Renal pelvis (tissue), 1 donor: ENCODE measurements at regions not wholly inside any gene's neighbourhood (a gene's known extent, or its start where the extent isn't known, plus 50 kb on each side); places are given as distances from the start of the nearest gene placed in this dataset.
"Not testable (repeated sequence)": the region's sequence is repeated elsewhere in the genome, so short reads cannot be mapped to it uniquely, and the experiment has no call there.

Source experiments
- DNase-seq: peaks from one replicate; pipeline ENCODE4 v3.0.0-alpha.2; 2013

- DNase-seq = peak; percentile 19
Observed at GRCh38 chr4:32847461-32847860, 2127.3 kb downstream of the PCDH7 start.

DNA sequence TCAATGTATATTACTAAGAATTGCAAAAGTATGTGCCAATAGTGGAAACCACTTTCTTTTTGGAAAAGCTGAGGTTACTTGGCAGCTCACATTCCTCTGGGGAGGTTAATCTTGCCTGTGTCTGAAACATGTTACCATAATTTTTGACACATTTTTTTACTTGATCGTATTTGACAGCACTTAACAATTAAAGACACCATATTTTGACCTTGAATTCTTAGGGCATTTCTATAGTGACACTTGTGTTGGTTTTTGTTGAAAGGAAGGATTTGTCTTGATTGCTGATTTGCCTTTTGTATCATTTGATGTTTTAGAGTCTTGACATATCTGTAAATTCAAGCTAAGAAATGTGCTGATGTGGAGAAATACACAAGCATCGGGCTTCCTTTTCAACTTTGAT is 2135.5 kb downstream of the PCDH7 start:
- no peak for DNase-seq

GRCh38 chr4:32858361-32858760 is 2138.2 kb downstream of the PCDH7 start:
- no peak for DNase-seq

GRCh38 chr4:32858971-32859370 is 2138.8 kb downstream of the PCDH7 start:
- no peak for DNase-seq

DNA sequence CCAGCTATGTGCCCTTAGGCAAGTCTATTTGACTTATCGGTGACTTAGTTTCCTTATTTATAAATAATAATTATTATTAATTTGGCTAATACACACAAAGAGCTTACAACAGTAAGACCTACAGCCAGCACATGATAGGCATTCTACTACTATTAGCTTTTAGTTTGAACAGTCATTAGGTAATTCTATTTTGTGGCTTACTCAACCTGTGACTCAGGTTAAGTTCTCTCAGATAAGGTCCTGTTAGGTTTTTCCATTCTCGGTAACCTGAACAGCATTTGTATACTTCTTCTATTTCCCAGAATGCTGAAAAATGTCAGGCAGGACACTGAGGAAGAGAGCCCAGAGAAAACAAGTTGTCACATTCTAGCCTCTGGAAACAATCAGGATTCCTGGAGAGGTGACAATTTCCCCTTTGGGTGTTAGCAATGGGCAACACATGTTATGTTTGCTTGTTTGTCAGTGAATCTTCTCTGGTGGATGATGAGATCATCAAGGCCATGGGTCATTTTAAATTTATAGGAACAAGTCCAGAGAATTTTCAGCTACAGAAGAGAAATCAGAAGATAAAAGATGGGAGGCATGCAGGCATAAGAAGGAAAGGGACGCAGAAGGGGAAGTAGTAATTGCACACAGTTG is 2144.7 kb downstream of the PCDH7 start:
- no peak for DNase-seq

DNA sequence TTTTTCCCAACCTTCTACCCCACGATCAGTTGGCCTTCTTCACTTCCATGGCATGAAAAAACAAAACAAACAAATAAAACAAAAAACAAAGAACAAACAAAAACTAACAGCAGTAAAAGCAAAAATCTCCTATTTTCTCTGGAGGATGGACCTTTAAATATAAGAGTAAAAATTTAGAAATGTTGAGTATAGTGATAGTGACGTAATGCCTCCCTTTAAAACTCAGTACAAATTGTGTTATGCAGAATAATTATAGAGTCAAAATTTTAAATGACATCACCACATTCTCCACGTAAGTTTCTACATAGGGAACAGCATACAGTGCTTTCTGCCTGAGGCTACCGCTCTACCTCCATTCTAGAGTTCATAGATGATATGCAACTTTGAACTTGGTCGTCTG is 2156.4 kb downstream of the PCDH7 start:
- no peak for DNase-seq

- no peak for DNase-seq
Observed at GRCh38 chr4:32879913-32880312, 2159.7 kb downstream of the PCDH7 start.

DNA sequence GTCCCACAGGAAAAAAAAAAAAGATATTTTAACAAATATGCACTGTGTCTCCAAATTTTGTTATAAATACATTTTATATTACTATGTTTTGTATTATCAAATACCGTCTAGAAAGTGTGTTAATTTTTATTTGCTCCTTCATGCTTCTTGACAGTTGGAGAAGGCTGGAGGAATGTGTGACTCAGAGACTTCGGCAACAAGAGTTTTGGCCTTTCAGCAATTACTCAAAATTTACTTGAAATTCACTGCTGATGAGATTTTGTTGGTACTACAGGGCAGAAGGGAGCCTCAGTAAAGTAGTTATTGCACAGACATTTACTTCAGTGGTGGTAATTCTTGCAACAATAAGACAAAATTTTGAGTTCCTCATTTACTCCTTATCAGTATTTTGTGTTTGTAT is 2164.0 kb downstream of the PCDH7 start:
- no peak for DNase-seq

DNA sequence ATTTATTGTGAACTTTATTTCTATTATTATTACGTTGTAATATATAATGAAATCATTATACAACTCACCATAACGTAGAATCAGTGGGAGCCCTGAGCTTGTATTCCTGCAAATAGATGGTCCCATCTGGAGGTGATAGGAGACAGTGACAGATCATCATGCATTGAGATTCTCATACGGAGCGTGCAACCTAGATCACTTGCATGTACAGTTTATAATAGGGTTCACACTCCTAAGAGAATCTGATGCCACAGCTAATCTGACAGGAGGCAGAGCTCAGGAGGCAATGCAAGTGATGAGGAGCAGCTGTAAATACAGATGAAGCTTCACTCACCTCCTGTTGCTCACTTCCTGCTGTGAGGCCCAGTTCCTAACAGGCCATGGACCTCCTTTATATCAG is 2170.2 kb downstream of the PCDH7 start:
- no peak for DNase-seq

- DNase-seq = no peak
Observed at GRCh38 chr4:32909053-32909452, 2188.9 kb downstream of the PCDH7 start.

DNA sequence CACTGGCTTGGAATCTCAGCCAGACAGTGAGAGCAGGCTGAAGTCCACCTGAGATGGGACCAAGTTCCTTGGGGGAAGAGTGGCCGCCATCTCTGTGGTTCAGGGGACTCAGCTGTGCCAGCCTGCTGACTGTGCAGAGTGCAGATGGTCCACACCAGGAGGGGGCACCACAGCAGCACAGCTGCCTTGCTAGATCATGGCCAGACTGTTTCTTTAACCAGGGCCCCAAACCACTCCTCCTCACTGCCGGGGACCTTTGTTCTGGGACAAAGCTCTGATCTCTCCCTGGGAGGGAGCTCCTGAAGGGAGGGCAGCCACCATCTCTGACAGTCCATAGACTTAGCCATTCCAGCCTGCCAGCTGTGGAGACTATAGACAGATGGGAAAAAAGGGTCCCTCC is 2189.6 kb downstream of the PCDH7 start:
- no peak for DNase-seq

GRCh38 chr4:32917586-32917985 is 2197.4 kb downstream of the PCDH7 start:
- no peak for DNase-seq

DNA sequence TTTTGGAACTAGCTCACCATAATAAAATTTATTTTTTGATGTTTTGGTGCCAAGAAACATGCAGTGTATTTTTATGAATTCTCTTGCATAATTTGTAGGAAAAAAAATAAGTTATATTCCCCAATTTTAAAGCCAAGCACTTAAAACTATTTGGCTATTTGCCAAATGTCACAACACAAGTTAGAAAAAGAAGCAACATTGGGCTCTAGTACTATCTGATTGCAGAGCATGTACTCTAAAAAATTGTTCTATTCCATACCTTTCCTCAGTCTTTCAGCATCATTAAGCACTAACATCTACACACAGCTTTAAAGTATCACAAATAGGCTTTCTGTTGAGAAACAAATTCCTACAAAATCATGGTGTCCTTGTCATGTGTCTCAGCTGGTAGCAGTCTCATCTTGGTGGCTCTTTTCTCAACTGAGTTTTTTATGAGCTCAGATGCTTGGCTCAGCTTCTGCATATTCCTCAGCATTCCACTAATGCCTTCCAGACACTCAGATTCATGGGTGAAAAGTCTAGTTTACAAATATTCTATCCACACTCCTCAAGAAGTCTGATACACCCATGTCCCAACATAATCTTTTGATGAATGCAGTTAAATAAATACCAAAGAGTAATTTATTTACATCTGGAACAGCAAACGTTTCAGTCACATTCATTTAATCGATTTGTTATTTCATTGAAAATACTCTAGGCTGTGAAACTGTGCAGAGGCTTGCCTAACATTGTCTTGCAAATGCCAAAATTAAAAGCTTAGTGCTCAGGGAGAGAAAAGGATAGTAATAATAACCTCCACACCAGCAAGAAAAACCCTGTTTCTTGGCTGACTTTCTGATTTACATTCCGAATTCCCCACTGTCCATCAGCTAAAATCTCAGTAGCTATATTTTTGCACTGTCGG is 2209.9 kb downstream of the PCDH7 start:
- no peak for DNase-seq

- DNase-seq = no peak
Observed at GRCh38 chr4:32930700-32931099, 2210.5 kb downstream of the PCDH7 start.

- no peak for DNase-seq
Observed at GRCh38 chr4:32931475-32931874, 2211.3 kb downstream of the PCDH7 start.

DNA sequence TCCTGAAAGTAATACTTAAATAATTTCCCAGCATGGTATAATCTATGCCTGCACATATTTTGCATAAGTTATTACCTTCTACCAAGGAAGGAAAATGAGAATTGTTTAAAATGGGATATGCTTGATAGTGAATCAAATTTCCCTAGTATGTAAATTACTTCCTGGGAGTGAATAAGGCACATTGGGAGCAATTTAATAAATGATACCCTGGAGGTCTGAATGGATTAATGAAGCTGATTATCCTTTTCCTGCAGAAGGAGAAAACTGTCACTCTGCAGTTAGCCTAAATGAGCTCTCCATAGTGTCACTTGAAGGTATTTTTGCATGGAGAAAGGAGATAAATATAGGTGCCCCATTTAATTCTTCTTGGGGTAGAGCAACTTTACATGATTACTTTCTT is 2212.0 kb downstream of the PCDH7 start:
- no peak for DNase-seq

GRCh38 chr4:32939222-32939621 is 2219.1 kb downstream of the PCDH7 start:
- DNase-seq = not testable (repeated sequence)

DNA sequence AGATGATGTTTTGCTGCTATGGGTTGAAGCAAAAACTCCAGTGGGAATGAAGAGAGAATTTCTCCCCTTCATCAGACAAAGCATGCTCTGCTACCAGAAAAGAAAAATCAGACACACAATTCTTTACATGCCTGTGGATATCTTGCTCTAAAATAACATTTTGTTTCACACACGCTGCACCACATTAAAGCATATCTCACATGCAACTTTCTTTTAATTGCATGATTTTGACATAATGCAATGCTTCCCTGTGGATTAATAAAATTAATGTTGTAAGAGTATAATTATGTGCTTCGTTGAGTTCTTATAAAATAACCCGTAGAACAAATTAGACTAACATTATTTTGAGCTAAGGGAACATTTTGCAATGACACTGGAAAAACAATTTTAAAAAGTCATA is 2230.7 kb downstream of the PCDH7 start:
- DNase-seq = no peak

GRCh38 chr4:32958586-32958985 is 2238.4 kb downstream of the PCDH7 start:
- no peak for DNase-seq

GRCh38 chr4:32962100-32962499 is 2241.9 kb downstream of the PCDH7 start:
- no peak for DNase-seq

DNA sequence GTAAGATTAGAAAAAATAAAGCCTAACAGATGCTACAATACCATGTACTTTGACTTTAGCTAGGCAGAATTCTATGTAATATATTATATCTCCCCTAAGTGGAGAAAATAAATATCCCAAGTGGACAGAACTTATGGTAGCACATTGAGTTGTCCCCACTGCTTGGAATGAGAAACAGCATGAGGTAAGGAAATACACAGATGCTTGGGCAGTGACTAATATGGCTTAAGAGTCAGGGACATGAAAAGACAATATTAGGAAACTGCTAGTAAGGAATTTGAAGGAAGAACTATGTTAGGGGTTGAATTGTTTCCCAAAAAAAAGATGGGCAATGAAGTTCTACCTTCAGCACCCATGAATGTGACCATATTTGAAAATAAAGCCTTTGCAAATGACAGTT is 2265.1 kb downstream of the PCDH7 start:
- no peak for DNase-seq

DNA sequence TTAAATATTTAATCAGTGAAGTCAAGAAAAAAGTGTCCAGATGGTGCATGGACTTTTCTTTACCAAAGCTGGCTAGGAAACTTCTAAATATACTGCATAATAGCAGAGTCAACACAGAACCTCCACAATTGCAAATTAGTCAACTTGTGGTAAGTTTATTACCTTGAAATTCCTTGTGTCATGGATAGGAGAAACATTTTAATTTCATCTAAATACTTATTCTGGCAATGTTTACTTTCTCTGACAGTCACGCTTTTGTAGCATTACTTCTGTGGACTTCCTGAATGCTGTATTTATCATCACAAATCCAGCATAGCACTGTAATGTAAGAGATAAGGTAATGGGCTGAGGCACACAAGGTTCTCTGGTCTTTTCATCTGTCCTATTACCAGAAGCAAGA is 2266.1 kb downstream of the PCDH7 start:
- peak; percentile 0 for DNase-seq

GRCh38 chr4:32987111-32987510 is 2266.9 kb downstream of the PCDH7 start:
- DNase-seq = no peak
